NCI-H128 (cell line): ENCODE measurements at regions not wholly inside any gene's neighbourhood (a gene's known extent, or its start where the extent isn't known, plus 50 kb on each side); places are given as distances from the start of the nearest gene placed in this dataset.
"Not testable (repeated sequence)": the region's sequence is repeated elsewhere in the genome, so short reads cannot be mapped to it uniquely, and the experiment has no call there.

Experiments used
- DNase-seq: peaks from one replicate; lab custom pipeline; 2025; ENCODE audit not compliant: unreplicated experiment; lab: John Stamatoyannopoulos, UW

GRCh38 chr13:31385540-31385939 is 185.8 kb downstream of the B3GLCT start:
- DNase-seq: no peak

- DNase-seq: no peak
Measured at GRCh38 chr13:31394506-31394905, 194.7 kb downstream of the B3GLCT start.

GRCh38 chr13:31395090-31395489 is 195.3 kb downstream of the B3GLCT start:
- no peak for DNase-seq

- no peak for DNase-seq
Measured at GRCh38 chr13:31399690-31400089, 199.9 kb downstream of the B3GLCT start.

GRCh38 chr13:31403711-31404110 is 203.9 kb downstream of the B3GLCT start:
- DNase-seq: not testable (repeated sequence)

- no peak for DNase-seq
Measured at GRCh38 chr13:31408927-31409326, 209.2 kb downstream of the B3GLCT start.

GRCh38 chr13:31409678-31410356 is 210.0 kb downstream of the B3GLCT start:
- no peak for DNase-seq

- no peak for DNase-seq
Measured at GRCh38 chr13:31413516-31413915, 213.7 kb downstream of the B3GLCT start.

GRCh38 chr13:31416066-31416465 is 216.3 kb downstream of the B3GLCT start:
- DNase-seq: no peak

GRCh38 chr13:31418186-31418585 is 218.4 kb downstream of the B3GLCT start:
- DNase-seq: no peak

- no peak for DNase-seq
Measured at GRCh38 chr13:31421756-31422155, 222.0 kb downstream of the B3GLCT start.

GRCh38 chr13:31424130-31424729 is 224.5 kb downstream of the B3GLCT start:
- peak; percentile 30 for DNase-seq

- DNase-seq: no peak
Measured at GRCh38 chr13:31426395-31426794, 226.6 kb downstream of the B3GLCT start.

GRCh38 chr13:31427151-31428100 is 227.7 kb downstream of the B3GLCT start:
- no peak for DNase-seq

GRCh38 chr13:31431722-31432137 is 232.0 kb downstream of the B3GLCT start:
- no peak for DNase-seq

GRCh38 chr13:31433207-31433606 is 233.4 kb downstream of the B3GLCT start:
- no peak for DNase-seq

GRCh38 chr13:31433746-31434145 is 234.0 kb downstream of the B3GLCT start:
- no peak for DNase-seq

- no peak for DNase-seq
Measured at GRCh38 chr13:31434613-31435012, 234.8 kb downstream of the B3GLCT start.

GRCh38 chr13:31435536-31435935 is 235.8 kb downstream of the B3GLCT start:
- DNase-seq: no peak

GRCh38 chr13:31436478-31436877 is 236.7 kb downstream of the B3GLCT start:
- DNase-seq: no peak

GRCh38 chr13:31437975-31438374 is 238.2 kb downstream of the B3GLCT start:
- DNase-seq: no peak

GRCh38 chr13:31440132-31440531 is 240.4 kb downstream of the B3GLCT start:
- DNase-seq: no peak
